Left colon (tissue), 2 donors: ENCODE measurements at regions not wholly inside any gene's neighbourhood (a gene's known extent, or its start where the extent isn't known, plus 50 kb on each side); places are given as distances from the start of the nearest gene placed in this dataset.

Experiments
- ATAC-seq: fragments of 200-7000 bp; cut with Tn5 transposase; one replicate; pipeline ENCODE4 v1.9.1; 2020; ENCODE audit warnings: mild to moderate bottlenecking, moderate library complexity
- DNase-seq, 2 donors: peaks; one replicate each; pipeline ENCODE4 v3.0.0-alpha.2; 2020
- intact Hi-C, 2 donors: fragments of 100-400 bp; cut with DNase I in 1 of 2; cut with micrococcal nuclease in 1 of 2; formaldehyde crosslinking; loops; one replicate each; pipeline versions ENCODE4 v1.11.2 to v1.14.0; 2022; cut with DNase I, micrococcal nuclease
- donor health status: DM: no; HTN: no; CAD: no.
- donor health status: DM: yes; HTN: yes; CAD: no.

DNA sequence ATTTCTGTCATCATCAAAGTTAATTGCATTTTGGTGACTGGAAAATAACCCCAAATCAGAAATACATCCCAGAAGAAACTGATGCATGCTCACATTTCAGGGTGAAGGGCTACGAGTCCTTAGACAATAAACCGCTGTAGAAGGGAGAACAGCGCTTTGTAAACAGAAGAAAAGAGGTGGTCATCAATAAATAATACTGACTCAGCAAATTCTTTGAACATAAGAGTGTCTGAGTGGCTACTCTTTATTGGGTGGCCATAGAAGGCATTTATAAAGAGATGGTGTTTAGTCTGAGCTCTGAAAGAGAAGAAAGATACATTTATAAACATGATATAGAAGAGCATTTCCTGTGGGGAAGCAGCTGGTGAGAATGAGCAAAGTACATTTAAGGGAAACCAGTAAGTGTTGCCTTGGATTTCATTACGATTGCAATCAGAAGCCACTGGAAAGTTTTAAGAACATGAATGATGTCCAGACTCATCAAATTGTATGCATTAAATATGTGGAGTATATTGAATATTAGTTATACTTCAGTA is 246.9 kb upstream of the GIMD1 start:
- ATAC-seq: no peak
- intact Hi-C loops: no loop called here
- DNase-seq: no peak

DNA sequence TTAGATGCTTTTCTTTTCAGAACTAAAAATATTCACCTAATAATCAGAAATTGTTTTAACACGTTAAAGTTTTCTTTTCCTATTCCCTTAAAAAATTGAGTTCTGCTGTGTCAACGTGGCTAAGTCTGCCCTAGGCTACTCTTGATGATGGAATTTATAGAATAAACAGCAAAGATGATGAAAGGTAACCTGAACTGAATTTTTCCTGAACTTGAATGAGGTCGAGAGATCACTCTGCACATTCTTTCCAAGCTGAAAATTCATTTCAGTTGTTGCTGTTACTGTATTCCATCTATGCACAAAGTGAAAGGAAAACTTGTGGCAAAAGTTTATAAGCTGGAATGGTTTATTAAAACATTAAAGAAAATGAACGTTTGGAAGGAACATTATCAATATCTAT is 245.9 kb upstream of the GIMD1 start:
- intact Hi-C loops: no loop called here
- no peak for ATAC-seq
- DNase-seq: no peak

- intact Hi-C loops: no loop called here
- ATAC-seq (no peak), DNase-seq (no peak)
Measured at GRCh38 chr4:106609917-106610316, 241.3 kb upstream of the GIMD1 start.

DNA sequence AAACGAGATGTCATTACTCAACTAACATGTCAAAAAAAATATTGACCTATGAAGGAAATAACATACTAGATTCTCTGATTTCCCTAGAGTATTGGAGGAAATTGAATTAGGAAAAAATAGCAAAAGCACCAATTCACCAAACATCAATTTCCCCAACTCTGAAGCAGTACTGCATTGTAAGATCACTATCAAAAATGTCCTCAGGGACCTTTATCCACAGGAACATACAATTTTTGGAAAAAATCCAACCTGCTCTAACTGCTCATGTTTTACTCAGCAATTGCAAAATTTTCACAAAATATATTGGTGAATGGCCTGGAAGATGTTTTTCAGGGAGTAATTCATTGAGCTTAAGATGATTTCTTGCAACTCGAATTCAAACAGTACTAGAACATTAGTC is 239.0 kb upstream of the GIMD1 start:
- intact Hi-C loops: no loop called here
- no peak for ATAC-seq
- no peak for DNase-seq

DNA sequence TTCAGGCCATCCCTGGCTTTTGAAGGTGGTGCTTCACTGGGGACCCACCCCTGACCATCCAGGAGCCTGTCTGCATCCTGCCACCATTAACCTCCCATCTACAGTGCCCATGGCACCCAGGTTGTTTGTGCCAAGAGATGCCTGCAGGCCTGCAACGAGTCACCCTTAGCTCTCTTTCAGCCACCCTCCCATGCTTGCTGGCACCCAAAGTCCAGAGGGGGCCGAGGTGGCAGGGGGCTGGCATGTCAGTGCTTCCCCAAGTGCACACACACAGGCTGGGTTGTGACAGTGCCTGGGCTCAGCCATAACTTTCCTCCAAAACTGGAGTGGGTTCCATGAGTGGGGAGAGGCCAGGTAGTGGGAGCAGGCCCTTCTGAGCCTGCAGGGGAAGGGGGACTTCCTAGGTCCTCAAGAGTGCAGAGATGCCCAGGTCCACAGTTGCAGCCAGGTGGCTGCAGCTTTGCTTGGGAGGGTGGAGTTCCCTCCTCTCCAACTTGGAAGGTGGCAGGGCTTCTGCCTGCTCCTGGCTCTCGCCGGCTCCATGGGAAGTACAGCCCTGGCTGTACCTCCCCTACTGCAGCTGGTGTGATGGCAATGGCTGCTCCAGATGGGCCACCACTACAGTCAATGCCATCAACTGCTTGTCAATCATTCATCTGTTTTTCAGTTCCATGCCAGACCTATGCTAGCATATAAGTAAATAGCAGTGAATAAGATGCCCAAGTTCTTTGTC is 235.9 kb upstream of the GIMD1 start:
- no peak for ATAC-seq
- intact Hi-C loops: no loop called here
- no peak for DNase-seq

DNA sequence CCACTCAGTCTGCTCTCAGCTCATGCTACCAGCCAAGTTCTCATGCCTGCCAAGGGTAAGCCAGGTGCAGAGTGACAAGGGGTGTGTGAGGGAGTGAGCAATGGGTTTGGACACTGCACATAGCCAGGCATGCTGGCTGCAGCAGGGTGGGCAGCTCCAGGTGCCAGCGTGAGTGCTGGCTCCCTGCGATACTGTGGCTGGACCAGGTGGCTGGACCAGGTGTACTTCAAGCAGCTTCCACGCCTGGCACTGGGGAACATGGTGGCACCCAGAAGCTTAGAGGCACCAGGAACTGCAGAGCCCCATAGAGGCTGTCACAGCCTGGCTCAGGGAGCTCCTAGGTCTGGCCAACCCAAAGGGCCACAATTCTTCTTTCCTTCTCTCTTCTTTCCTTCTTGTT is 234.9 kb upstream of the GIMD1 start:
- DNase-seq: no peak
- ATAC-seq: no peak
- intact Hi-C loops: no loop called here

DNA sequence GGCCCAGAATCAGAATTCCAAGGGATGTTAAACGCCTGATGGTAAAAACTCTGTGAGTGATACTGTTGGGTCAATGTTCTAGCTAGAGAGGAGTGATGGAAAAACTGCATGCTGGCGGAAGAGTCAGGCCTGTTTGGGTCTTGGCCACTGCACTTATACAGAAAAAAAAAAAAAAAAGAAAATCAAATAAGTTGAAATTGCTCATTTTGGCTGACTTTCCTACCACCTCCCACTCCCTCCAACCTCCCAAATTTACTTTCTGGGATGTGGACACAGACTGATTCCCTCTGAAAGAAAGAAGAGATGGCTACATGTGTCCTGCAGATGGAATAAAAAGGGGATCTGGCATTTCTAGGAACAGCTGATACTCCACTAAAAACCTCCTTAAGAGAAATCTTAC is 234.1 kb upstream of the GIMD1 start:
- no peak for DNase-seq
- intact Hi-C loops: no loop called here
- no peak for ATAC-seq

GRCh38 chr4:106601519-106601918 is 232.9 kb upstream of the GIMD1 start:
- ATAC-seq: no peak
- DNase-seq: no peak
- intact Hi-C loops: no loop called here

GRCh38 chr4:106595906-106596305 is 227.3 kb upstream of the GIMD1 start:
- no peak for ATAC-seq
- DNase-seq: no peak
- intact Hi-C loops: no loop called here

GRCh38 chr4:106594291-106594952 is 225.8 kb upstream of the GIMD1 start:
- intact Hi-C loops: no loop called here
- DNase-seq (no peak), ATAC-seq (no peak)

DNA sequence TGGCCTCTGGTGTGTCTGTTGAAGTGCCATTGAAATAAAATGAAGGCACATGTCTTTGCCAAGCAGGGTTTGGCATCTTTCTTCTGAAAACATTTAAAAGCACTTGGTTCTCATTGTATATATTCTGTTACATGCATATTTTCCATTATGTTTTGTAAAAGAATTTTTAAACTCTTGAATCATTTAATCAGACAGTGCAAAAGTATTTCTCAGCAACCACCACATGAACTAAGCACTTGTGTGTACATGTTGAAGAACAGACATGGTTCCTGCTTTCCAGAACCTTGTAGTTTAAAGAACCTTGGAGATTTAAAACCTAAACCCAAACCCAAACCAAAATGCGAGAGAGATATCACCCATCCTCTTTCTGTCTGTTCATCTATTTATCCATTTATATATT is 220.3 kb upstream of the GIMD1 start:
- ATAC-seq (no peak), DNase-seq (no peak)
- intact Hi-C loops: no loop called here

DNA sequence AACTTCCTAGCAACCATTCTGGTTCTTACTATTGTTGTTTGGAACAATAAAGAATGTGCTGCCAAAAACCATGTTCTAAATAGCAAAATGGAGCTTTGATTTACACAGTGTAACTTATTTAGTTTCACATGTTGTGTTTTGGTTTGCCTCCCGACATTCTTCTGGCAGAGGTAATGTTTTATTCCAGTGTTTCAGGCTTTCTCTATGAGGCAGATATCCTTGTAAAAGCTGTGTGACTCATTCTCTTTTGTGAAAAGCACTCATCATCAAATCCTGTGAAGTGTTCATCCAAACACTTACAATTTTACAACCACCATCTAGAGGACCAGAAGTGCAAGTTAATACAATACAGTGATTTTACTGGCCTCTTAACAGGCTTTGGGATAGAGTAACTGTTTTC is 219.0 kb upstream of the GIMD1 start:
- no peak for DNase-seq
- ATAC-seq: peak; percentile 16
- intact Hi-C loops: no loop called here

- DNase-seq (no peak), ATAC-seq (no peak)
- intact Hi-C loops: no loop called here
Measured at GRCh38 chr4:106585915-106586349, 217.4 kb upstream of the GIMD1 start.

DNA sequence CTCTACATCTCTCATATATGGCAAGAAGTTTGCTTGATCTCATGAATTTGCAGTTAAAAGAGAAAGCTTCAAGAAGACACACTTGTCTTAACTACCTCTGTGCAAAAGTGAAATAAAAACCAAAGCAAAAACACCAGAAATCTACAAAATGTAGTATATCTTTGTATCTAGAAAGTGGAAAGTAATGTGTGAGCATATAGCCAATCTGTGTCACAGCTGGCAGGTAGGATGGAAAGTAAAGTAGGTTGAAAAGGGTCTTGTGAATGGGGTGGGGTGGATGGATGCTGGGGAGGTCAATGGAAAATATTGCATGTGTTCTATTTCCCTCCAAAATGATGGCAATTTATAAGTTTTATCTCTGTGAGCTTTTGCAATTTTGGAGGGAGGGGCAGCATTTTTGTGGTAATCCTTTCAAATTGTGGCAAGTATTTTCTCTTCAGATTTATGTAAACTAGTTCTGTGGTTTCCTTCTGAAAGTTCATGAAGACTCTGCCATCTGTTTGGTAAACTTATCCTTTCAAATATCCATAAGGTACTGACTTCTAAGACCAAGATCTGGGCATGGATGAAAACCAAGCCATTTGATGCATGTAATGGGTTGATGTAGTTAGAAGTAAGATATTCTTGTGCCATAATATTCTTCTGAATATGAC is 215.9 kb upstream of the GIMD1 start:
- DNase-seq (no peak), ATAC-seq (no peak)
- intact Hi-C loops: no loop called here

GRCh38 chr4:106583567-106583966 is 215.0 kb upstream of the GIMD1 start:
- intact Hi-C loops: no loop called here
- ATAC-seq (peak; percentile 94), DNase-seq (no peak)

GRCh38 chr4:106583108-106583507 is 214.5 kb upstream of the GIMD1 start:
- intact Hi-C loops: no loop called here
- peak; percentile 74 for ATAC-seq
- DNase-seq: no peak

- no peak for DNase-seq
- intact Hi-C loops: no loop called here
- ATAC-seq: no peak
Measured at GRCh38 chr4:106582103-106582502, 213.5 kb upstream of the GIMD1 start.

GRCh38 chr4:106579236-106579635 is 210.7 kb upstream of the GIMD1 start:
- ATAC-seq (no peak), DNase-seq (no peak)
- intact Hi-C loops: no loop called here

- intact Hi-C loops: no loop called here
- no peak for DNase-seq
- no peak for ATAC-seq
Measured at GRCh38 chr4:106569146-106570031, 200.8 kb upstream of the GIMD1 start.
